SK-N-MC (cell line): ENCODE measurements at regions not wholly inside any gene's neighbourhood (a gene's known extent, or its start where the extent isn't known, plus 50 kb on each side); places are given as distances from the start of the nearest gene placed in this dataset.

Source experiments
- EZH2 ChIP-seq: fragments of 200-600 bp; sonication (generic); IDR thresholded peaks from one replicate; pipeline ENCODE4 v1.6.1; 2017; ENCODE audit warnings: antibody characterized with exemption
- POLR2AphosphoS5 ChIP-seq: IDR thresholded peaks from 2 replicates; pipeline ENCODE4 v1.6.1; 2012; ENCODE audit warnings: mild to moderate bottlenecking, low read depth, low read length, borderline replicate concordance

DNA sequence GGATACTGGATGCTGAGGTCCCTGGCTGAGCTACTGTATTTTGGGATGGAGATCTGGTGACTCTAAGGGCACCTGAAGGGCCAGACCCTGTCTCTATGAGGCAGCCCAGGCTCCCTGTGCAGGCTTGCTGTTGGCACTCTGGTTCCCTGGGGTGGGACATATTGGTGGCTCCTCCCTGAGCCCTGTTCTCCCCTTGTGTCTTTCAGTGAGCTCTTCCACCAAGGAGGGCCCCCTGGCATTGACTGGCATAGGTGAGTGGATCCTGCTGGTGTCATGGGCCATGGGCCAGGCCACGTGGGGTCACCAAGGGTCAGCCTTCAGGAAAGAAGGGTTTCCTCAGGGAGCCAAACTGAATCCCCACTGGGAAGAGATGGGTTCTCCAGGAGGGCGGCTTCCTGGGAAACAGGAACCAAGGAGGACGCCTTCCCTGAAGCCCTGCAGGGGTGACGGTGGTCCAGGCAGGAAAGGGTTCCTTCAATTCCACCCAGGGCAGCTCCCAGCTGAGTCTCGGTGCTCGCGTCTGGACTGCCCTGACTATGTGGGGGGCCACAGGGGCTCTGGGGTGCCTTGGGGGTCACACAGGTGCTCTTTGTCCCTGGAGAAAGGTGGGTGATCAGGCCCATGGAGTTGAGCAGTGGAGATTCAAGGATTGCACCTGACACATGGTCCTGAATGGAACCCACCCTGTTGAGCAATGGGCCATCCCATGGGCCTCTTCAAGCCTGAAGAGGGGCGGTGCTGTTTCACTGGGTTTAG, 220.4 kb downstream of the SNRPN start:
- TF ChIP-seq POLR2AphosphoS5 (no peak), EZH2 (no peak)
